Suprapubic skin (tissue), 4 donors: ENCODE measurements at regions not wholly inside any gene's neighbourhood (a gene's known extent, or its start where the extent isn't known, plus 50 kb on each side); places are given as distances from the start of the nearest gene placed in this dataset.

Source experiments
- CTCF ChIP-seq, 2 donors: fragments of 200-600 bp in 1 of 2; fragments of 450-650 bp in 1 of 2; sonication (generic) in 1 of 2; IDR thresholded peaks; one replicate each; pipeline ENCODE4 v1.5.1; 2016 to 2019; ENCODE audit warnings: antibody characterized with exemption in 2 of 2, mild to moderate bottlenecking in 1 of 2, moderate library complexity in 1 of 2
- EP300 ChIP-seq: sonication (generic); formaldehyde crosslinking; IDR thresholded peaks from one replicate; pipeline ENCODE4 v1.6.1; 2017; ENCODE audit warnings: antibody characterized with exemption
- POLR2A ChIP-seq, 2 donors: fragments of 450-650 bp; IDR thresholded peaks; one replicate each; pipeline ENCODE4 v1.6.1; 2017; ENCODE audit warnings: antibody characterized with exemption in 2 of 2, mild to moderate bottlenecking in 2 of 2, moderate library complexity in 2 of 2
- POLR2AphosphoS5 ChIP-seq, 3 donors: sonication (generic); formaldehyde crosslinking; IDR thresholded peaks; one replicate each; pipeline ENCODE4 v1.6.1; 2017; ENCODE audit warnings: antibody characterized with exemption in 3 of 3

- no peak for TF ChIP-seq CTCF (IDR thresholded peaks at IDR 0.05)
- TF ChIP-seq POLR2A (IDR thresholded peaks at IDR 0.05): no peak
- no peak for TF ChIP-seq POLR2AphosphoS5 (IDR thresholded peaks at IDR 0.05)
- no peak for TF ChIP-seq EP300
Measured at GRCh38 chr16:13348416-13348815, 447.0 kb downstream of the SHISA9 start.
